Germinal center (tissue), 1 donor: ENCODE measurements at regions not wholly inside any gene's neighbourhood (a gene's known extent, or its start where the extent isn't known, plus 50 kb on each side); places are given as distances from the start of the nearest gene placed in this dataset.
"Not testable (repeated sequence)": the region's sequence is repeated elsewhere in the genome, so short reads cannot be mapped to it uniquely, and the experiment has no call there.

Experiments used
- DNase-seq: peaks from one replicate; pipeline ENCODE4 v3.0.0; 2012; ENCODE audit warnings: mixed read lengths, low spot score

- no peak for DNase-seq
Observed at GRCh38 chr20:57828696-57829095, 118.9 kb upstream of the PMEPA1 start.

- no peak for DNase-seq
Observed at GRCh38 chr20:57826666-57827287, 117.0 kb upstream of the PMEPA1 start.

- DNase-seq, result no peak
Observed at GRCh38 chr20:57824909-57825308, 115.1 kb upstream of the PMEPA1 start.

- no peak for DNase-seq
Observed at GRCh38 chr20:57821935-57822334, 112.1 kb upstream of the PMEPA1 start.

GRCh38 chr20:57819691-57820380 lies 110.0 kb upstream of the PMEPA1 start:
- DNase-seq, result no peak

GRCh38 chr20:57819291-57819690 lies 109.5 kb upstream of the PMEPA1 start:
- DNase-seq, result no peak

GRCh38 chr20:57818418-57819181 lies 108.8 kb upstream of the PMEPA1 start:
- DNase-seq, result no peak

- no peak for DNase-seq
Observed at GRCh38 chr20:57815405-57815804, 105.6 kb upstream of the PMEPA1 start.

GRCh38 chr20:57814529-57814928 lies 104.7 kb upstream of the PMEPA1 start:
- DNase-seq, result no peak

- no peak for DNase-seq
Observed at GRCh38 chr20:57813509-57814269, 103.9 kb upstream of the PMEPA1 start.

GRCh38 chr20:57812632-57813031 lies 102.8 kb upstream of the PMEPA1 start:
- not testable (repeated sequence) for DNase-seq

- no peak for DNase-seq
Observed at GRCh38 chr20:57811374-57812020, 101.7 kb upstream of the PMEPA1 start.

- DNase-seq, result no peak
Observed at GRCh38 chr20:57810511-57811373, 100.9 kb upstream of the PMEPA1 start.

GRCh38 chr20:57809661-57810172 lies 99.9 kb upstream of the PMEPA1 start:
- no peak for DNase-seq

- no peak for DNase-seq
Observed at GRCh38 chr20:57809149-57809548, 99.3 kb upstream of the PMEPA1 start.

- no peak for DNase-seq
Observed at GRCh38 chr20:57808264-57809070, 98.7 kb upstream of the PMEPA1 start.

GRCh38 chr20:57807401-57808263 lies 97.8 kb upstream of the PMEPA1 start:
- no peak for DNase-seq

GRCh38 chr20:57806975-57807374 lies 97.2 kb upstream of the PMEPA1 start:
- no peak for DNase-seq

GRCh38 chr20:57806476-57806875 lies 96.7 kb upstream of the PMEPA1 start:
- no peak for DNase-seq
